ENCODE measurements at regions not wholly inside any gene's neighbourhood (a gene's known extent, or its start where the extent isn't known, plus 50 kb on each side); places are given as distances from the start of the nearest gene placed in this dataset.

GRCh38 chr13:83941701-83942335 lies 59.5 kb upstream of the SLITRK1 start:
- no peak for DNase-seq (ENCODE audit: low read depth)

GRCh38 chr13:83940742-83941141 lies 58.5 kb upstream of the SLITRK1 start:
- DNase-seq (ENCODE audit: low read depth): peak; percentile 70

GRCh38 chr13:83937579-83937978 lies 55.3 kb upstream of the SLITRK1 start:
- no peak for DNase-seq (ENCODE audit: low read depth)

- no peak for DNase-seq (ENCODE audit: low read depth)
These were observed 53.3 kb upstream of the SLITRK1 start for GRCh38 chr13:83935566-83935965.
